ENCODE measurements at regions not wholly inside any gene's neighbourhood (a gene's known extent, or its start where the extent isn't known, plus 50 kb on each side); places are given as distances from the start of the nearest gene placed in this dataset.

DNA sequence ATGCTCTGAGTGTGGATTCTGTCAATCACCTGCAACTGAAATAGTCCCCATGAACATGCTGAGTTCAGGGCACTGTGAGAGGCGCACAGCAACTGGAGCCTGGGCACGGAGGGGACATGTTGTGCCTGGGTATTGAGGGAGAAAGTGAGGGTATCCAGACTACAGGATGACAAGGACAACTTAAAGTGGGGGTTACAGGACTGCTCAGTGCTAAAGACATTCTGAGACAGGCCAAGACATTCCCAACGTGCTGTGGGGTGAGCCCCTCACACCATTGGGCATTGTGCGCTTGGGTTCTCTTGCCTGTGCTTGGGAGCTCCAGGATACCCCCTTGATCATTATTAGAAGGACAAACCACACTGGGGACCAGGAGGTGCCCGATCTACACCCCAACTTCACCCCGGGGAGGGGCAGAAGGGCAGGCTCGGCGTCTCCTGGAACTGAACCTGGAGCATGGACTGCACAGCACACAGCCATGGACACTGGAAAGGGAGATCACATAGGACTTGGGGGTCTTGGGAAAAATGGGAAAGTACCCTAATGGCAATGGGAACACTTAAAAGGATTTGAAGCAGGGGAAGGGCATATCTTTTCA, 72.5 kb upstream of the HDAC4 start:
- no peak for DNase-seq

DNA sequence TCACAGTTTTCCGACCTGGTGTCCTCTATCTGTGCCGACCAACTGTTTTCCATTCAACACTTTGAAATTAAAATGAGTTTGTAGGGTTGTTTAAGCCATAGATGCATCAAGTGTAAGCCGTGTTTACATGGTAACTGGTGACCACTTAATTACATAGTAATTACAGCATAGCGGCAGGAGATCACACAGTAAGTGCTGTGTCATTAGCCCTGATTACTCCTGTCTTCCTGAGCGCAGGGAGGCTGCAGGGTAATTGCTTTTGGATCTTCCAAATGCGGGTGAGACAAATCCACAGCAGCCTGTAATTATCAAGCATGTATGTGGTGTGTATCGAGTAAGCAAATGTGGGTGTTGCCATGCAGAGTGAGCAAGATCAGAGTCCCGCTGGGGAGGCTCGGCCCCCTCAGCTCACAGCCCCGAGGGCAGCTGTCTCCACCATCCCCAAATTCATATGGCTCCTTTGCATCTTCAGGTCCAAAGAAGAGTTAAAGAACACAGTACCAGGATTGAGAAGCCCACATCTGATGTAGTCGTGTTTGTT, 71.5 kb upstream of the HDAC4 start:
- DNase-seq: peak in 1 of 2 experiments; percentile 21

DNA sequence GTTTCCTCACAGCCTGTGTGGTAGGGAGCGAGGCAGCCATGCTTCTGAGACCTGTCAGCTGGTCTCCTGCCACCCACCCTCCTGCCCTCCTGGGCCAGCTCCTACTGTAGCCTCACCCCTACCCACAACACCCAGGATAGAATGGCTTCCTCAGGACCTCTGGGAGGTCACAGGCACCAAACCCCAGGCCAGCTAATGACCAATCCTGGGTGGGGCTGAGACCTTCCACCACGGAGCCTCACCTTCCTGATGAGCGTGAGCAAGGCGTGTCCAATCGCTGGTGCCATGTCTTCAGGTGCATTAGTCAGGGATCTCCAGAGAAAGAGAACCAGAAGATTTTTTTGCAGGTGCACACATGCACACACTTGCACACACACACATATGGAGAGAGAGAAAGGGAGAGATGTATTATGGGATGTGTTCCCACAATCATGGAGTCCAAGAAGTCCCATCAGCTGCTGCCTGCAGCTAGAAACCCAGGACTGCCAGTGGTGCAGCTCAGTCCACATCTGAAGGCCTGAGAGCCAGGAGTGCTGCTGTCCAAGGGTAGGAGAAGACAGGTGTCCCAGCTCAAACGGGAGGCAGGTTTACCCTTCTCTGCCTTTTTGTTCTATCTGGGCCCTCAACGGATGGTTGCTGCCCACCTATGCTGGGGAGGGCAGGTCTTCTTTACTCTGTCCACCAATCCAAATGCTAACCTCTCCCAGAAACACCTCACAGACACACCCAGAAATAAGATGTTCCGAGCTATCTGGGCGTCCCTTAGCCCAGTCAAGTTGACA, 70.4 kb upstream of the HDAC4 start:
- DNase-seq: no peak

DNA sequence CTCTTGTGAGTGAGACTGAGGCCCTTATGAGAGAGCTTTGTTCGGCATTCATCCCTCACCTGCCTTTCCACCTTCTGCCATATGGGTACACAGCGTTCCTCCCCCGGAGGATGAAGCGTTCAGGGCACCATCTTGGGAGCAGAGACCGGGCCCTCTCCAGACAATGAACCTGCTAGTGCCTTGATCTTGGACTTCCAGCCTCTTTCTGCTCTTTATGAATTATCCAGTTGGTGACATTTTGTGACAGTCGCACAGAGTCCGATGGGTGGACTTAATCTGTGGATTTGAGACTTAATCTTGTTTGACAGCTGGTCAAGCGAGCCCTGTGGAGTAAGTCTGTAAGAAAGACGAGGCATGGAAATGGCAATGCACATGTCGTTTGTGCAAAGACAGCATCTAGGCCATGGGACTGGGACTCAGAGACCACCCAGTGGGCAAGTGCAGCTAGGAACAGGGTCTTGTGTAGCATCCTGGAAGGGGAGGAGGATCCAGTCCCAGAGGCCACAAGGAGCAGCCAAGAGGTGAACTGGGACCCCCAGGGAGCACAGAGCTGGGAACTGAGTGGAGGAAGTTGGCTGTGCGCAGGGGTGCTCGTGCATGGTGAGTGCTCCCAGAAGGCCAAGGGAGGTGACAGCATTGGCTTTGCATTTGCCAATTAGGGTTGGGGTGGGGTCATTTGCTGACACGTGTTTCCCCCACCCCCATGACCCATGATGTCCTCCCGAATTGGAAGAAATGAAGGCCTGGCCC, 69.5 kb upstream of the HDAC4 start:
- peak in 1 of 2 experiments; percentile 56 for DNase-seq

DNA sequence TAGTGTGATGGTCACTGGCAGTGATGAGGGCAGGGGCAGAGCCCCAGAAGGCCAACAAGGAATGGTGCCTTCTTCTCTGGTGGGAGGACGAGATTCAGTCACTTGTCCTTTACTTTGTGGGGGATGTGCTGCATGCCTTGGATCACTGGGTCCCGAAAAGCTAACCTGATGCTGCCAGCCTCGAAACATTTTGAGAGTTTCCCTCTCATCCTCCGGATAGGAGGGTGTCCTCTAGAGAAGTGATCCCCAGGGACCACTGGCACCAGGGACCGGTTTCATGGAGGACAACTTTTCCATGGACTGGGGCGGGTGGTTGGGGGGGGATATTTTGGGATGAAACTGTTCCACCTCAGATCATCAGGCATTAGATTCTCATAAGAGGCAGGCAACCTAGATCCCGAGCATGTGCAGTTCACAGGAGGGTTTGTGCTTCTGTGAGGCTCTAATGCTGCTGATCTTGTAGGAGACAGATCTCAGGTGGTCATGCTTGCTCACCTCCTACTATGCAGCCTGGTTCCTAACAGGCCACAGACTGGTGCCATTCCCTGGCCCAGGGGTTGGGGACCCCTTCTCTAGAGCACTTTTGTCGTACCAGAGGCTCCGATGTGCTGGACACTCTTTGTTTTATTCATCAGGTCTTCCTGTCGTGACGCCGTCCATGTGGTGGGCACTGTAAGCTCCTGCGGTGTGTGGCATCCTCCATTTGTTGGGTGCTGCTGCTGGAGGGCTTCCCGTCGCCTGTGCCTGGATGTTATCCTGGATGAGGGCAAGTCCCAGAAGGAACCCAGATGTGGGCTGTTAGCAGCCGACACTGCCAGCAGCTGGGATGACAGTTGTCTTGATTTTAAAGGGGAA, 68.5 kb upstream of the HDAC4 start:
- no peak for DNase-seq

DNA sequence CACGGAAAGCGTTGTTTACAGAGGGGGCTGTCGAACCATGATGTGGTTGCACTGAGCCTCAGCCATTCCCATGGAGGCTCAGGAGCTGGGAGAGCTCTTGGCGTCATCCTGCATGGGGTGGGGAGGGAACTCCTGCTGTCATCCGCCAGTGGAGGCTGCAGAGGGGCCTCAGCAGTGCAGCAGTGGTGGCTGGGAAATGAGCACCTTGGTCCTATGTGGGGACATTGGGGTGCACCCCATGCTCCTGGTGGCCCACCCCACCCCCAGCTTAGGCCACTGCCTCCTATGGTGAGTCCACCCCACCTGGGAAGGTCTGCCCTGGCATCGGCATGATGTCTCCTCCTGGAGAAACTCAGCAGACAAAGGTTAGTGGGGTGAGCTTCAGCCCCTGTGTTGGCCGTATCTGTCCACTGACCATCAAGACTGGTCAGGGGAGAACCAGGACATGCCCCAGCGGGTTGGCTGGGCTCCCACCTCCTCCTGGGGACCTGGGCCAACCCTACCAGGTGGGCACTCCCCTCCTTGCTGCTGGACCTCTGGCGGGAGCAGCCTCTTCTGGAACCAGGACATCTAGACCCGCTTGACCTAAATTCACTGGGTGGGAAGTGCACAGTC, 67.8 kb upstream of the HDAC4 start:
- no peak for DNase-seq

DNA sequence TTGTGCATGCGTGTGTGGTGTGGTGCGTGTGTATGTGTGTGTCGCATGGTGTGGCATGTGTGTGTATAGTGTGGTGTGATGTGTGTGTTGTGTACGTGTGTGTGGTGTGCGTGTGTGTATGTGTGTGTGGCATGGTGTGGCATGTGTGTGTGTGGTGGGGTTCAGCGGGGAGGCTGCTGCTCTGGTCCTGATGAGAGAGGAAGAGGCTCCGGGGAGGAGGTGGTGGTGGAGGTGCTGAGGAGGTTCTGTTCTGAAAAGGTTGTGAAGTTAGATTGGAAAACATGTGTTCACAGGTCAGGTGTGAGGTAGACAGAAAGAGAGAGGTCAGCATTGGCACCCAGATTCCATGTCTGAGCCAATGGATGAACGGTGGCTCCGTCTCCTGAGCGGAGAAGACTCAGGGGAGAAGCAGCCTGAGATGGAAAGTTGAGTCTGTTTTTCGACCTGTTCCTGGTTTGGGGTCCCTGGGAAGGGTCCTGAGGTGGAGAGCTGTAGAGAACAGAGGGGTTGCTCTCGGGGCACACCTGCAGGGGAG, 67.2 kb upstream of the HDAC4 start:
- DNase-seq: no peak

DNA sequence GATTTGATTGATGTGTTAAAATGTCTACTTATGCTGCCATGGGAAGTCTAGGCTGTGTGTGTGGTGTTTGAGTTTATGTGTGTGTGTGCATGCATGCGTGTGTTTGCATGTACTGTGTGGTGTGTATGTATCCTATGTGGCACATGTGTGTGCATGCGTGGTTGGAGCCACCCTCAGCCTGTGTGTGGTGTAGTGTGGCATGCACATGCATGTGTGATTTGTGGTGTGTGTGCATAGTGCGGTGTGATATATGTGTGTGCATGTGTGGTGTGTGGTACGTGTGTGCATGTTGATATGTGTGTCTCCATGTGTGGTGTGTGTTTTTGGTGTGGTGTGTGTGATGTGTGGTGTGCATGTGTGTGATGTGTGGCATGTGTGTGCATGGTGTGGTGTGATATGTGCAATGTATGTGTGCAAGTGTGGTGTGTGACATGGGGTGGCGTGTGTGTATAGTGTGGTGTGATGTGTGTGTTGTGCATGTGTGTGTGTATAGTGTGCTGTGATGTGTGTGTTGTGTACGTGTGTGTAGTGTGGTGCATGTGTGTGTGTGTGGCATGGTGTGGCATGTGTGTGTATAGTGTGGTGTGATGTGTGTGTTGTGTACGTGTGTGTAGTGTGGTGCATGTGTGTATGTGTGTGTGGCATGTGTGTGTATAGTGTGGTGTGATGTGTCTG, 66.6 kb upstream of the HDAC4 start:
- DNase-seq: no peak

DNA sequence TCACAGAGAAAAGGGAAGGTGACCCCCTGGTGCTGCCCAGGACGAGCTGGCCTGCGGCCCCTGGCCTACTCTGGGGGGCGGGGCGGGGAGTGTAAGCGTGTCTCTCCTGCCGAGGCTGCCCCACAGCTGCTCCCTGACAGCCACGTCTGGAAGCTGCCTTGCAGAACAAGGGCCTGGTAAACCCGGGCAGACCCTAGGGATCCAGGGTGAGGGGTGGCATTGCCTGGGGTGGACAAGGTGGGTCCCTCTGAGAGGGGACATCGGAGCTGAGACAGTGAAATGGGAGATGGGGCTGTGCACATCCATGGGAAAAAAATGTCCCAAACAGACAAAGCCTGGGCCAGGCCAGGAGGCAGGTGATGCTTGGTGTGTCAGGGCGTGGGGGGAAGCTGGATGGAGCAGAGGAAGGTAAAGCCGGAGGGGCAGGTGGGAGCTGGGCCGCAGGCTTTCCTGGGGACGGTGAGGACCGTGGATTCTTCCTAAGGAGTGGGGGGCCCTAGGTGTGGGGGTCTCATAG, 66.0 kb upstream of the HDAC4 start:
- DNase-seq: no peak

DNA sequence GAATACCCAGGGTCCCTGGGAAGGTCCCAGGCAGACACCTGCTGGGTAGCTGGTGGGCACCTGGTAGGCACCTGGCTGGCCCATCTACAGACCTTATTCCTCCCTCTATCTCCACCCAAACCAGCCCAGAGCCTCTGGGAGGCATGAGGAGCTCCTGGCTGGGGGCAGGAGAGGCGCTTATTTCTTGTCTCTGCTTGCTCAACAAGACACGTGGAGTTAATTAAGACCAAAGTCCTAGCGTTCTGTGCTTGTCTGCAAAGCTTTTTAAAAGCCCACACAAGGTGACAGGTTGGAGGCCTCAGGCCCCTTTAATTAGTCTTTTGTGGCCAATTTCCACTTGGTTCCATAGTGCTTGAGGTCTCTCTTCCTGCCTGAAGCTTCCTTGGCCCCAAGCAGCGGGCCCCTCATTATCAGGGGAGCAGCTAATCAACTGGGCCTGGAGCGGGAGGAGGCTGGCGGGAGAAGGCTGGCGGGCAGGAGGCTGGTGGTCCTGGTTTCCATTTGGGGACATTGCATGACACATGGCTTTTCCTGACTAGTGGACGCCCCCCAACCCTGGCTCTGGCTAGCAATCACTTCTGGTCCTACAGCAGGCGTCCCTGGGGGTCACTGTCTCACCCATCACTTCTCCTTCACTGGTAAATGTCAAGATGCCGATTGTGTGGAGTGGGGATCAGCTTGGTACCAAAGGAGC, 65.4 kb upstream of the HDAC4 start:
- no peak for DNase-seq

DNA sequence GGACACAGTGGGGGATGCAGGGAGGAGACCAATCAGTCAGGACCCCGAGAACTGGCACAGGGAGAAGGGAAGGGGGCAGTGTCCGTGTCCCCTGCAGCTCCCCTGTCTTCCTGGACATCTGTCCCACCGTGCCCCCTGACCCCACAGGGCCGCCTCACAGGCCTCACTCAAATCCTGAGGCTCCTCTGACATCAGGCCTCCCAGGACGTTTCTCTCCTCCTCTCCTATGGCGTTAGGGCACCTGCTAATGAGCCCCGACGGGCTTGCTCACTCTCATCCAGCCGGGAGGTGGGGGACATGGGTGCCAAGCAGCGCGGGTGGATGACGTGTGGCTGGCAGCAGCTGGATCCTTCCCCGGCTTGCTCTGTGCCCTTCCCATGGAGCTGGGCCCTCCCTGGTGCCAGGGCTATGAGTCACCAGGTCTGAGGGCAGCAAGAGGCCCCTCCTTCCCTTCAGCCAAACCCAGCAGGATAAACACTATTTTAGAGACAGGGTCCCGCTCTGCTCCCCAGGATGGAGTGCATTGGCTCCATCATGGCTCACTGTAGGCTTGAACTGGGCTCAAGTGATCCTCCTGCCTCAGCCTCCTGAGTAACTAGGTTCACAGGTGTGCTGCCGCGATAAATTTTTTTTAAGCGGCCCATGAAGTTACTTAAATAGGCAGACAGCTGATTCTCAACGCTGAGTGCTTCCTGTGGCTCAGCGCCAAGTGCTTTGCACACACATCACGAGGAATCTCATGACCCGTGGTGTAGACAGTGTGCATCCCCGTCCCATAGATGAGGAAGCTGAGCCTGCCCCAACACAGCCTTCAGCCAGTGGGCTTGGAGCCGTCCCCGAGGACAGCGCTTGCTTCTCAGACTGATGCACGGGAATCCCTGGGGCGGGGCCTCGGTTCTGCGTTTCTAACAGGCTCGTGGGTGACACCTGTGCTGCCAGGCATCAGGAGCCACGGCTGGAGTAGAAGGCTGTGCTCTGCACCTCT, 64.5 kb upstream of the HDAC4 start:
- peak; percentile 34 to 67 for DNase-seq

DNA sequence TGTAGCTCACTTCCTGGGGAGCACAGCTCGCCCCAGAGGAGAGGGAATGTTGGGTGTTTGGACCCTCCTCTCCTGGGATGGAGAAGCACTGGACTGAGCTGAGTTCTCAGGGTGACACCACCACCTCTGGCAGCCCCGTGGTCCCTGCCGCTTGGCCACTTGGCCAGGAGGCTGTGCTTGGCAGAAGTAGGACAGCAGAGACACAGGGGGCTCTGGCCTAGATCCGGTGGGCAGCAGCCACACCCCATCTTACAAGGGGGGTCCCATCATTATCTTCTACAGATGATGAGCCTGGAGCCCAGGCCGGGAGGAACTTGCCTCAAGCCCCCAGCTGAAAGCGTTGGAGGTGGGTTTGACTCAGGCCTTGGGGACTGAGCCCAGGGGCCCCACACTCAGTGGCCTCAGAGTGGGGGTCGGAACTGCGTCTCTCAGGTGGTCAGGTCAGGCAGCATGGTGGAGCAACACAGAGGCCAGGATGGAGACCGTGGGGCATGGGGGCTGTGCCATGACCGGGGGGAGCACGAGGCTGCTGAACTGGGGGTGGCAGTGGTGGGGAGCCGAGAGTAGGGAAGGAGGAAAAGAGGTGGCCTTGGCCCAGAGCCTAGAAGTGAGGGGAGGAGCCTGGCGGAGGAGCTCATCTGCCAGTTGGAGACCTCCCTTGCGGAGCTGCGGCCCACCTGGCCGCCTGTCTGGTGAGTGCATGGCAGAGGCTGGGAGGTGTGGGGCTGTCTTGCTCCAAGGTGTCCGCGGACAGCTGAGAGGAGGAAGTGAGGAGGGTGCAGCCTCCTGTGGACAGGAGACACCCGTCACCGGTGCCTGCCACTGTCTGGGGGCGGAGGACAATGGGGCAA, 63.6 kb upstream of the HDAC4 start:
- DNase-seq: no peak

DNA sequence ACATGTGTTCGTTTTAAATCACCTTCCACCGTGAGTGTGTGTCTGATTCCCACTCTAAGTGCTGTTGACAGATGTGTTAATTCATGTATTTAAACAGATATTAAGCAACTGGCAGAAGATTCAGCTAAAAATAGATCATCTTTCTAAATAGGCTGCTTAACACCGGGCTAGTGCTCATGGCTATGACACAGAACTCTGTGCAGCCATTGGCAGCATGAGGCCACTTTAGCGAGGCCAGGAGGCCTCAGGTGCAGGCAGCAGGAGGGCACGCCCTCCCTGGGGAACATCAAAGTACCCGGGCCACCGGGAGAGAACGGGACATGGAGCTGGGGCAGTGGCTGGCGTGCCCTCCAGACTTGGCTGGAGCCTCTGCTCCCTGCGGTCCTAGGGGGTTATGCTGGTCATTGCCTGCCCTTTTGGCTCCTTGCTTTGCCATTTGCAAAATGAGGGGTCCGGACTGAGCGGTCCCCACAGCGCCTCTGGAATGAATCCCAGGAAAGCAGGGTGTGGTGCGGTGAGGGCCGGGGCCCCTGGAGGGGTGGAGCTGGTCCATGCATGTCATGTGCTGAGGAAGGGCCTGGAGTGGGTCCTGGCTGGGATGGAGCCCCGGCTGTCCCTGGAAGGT, 62.8 kb upstream of the HDAC4 start:
- peak in 1 of 2 experiments; percentile 48 for DNase-seq

DNA sequence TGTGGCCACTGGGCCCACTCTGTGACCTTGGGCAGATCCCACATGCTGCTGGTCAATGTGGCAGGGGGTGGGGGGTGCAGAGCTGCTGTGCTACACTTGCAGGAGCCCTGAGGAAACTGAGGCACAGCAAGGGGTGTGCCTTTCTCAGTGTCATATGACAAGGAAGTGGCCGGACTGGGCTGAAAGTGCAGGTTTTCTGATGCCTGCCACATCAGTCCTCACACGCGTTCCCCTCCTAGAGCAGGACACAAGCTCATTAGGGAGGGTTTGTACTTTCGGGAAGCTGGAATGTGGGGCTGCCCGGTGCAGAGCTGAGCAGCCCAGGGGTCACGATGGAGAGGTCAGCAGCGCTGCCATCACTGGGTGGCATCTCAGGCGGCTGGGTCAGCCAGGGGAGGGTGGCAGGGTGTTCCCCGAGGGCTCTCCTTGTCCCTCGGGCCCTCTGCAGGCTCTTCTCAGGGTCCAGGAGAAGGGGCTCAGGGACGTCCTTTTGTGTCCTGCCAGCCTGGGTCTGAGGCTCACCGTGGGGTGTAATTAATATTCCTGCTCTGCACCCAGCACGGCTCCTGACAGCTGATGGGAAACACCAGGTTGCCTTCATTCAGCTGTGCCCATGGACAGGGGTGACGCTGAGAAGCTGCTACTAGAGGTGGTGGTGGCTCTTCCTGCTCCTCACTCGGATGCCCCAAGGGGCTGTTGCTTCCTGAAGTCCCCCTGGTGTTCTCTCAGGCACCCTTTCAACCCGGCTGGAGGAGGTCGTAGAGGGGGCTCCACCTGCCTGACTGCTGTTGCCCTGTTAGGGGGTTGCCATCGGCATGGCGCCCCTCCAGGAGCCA, 62.1 kb upstream of the HDAC4 start:
- peak in 1 of 2 experiments; percentile 16 for DNase-seq

DNA sequence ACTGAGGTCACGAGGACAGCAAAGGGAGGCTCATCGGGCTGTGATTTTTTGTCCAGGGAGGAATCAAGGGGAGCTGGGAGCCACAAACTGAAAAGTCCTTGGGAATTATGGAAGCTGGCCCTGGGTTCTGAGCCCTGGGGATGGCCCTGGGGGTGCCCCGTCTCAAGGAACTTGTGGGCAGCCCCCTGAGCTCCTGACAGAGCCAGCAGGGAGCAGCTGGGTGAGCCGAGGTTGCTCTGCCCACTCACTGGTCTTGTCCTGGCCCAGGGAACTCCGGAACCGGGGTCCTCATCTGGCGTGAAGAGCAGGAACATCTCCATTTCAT, 61.3 kb upstream of the HDAC4 start:
- no peak for DNase-seq

DNA sequence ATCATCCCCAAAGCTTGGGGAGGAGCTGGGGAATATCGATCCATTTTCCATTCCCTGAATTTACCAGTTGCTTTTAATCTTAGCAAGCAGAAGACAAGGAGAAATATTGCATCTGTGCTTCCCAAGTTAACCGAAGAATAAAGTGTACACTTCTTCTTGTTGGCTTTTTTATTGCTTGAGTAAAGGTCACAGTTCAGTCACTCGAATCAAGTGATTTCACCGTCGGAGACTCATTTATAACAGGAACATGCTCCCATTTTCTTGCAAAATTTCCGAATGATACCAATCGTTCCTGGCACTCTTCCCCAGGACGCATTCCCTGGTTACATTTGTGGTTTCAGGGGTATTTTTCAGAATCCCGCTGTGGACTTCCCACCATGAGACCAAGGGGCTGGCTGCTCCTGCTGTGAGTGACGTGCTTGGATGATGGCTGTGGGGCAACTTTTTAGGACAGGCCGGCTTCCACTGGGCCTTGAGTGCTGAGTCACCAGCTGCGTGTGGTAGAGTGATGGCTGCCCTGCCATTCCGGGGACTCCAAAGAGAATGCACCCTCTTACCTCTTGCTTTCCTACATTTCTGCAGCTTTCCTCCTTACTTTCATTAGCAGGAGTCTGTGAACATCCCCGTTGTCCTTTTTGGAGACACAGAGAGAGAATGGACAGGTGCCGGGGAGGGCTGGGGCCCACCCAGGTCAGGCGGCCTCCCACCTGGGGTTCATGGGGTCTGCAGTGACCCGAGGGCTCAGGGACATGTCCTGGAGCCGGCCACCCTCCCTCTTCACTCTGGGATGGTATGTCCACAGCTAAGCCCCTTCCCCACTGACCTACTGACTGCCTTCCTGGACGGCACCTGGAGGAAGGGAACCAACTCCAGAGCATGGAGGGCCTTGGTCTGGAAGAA, 60.7 kb upstream of the HDAC4 start:
- DNase-seq: no peak

Data from NCI-H524 (cell line).